ENCODE measurements at regions not wholly inside any gene's neighbourhood (a gene's known extent, or its start where the extent isn't known, plus 50 kb on each side); places are given as distances from the start of the nearest gene placed in this dataset.

DNA sequence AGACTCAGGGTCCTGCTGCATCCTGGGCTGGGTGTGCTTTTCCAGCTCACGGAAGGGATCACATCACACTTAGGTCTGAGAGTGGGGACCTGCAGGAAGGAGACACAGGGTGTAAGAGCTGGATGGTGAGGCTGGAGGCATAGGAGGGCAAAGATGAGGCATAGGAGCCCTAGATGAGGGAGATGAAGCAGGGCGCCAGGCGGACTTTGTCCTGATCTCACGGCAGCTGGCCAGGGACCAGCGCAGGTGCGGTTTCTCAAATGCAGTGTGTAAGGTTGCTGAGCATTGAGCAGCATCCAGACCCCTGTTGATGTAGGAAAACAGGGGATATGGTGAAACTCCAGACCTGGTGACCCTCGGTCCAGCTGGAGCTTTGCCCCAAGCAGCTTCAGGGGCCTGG lies 156.5 kb downstream of the PSAT1 start:
- no peak for TF ChIP-seq CTCF (conservative IDR thresholded peaks at IDR 0.05)
- no peak for TF ChIP-seq ZFX (IDR thresholded peaks at IDR 0.05)
